DND-41 (cell line): ENCODE measurements at regions not wholly inside any gene's neighbourhood (a gene's known extent, or its start where the extent isn't known, plus 50 kb on each side); places are given as distances from the start of the nearest gene placed in this dataset.

Experiments
- ATAC-seq: fragments of 200-7000 bp; cut with Tn5 transposase; 3 replicates; pipeline ENCODE4 v1.9.1; 2021; ENCODE audit warnings: low read depth; ENCODE audit not compliant: insufficient read depth
- DNase-seq: peaks from one replicate; pipeline ENCODE4 v3.0.0-alpha.2; 2020
- H2AFZ ChIP-seq: 2 replicates; pipeline ENCODE4 v1.6.0; 2012; ENCODE audit warnings: low read depth, low read length
- H3K27ac ChIP-seq: 2 replicates; pipeline ENCODE4 v1.5.1; 2012; ENCODE audit warnings: low read length, inconsistent platforms
- H3K27me3 ChIP-seq: fragments of 200-600 bp; sonication (generic); 2 replicates; pipeline ENCODE4 v1.6.0; 2012; ENCODE audit warnings: low read length, mild to moderate bottlenecking, inconsistent platforms; ENCODE audit not compliant: insufficient read depth, poor library complexity
- H3K36me3 ChIP-seq: 2 replicates; pipeline ENCODE4 v1.5.1; 2012; ENCODE audit warnings: low read length, inconsistent platforms; ENCODE audit not compliant: insufficient read depth
- H3K4me1 ChIP-seq: 2 replicates; pipeline ENCODE4 v1.5.1; 2012; ENCODE audit warnings: mild to moderate bottlenecking, low read length; ENCODE audit not compliant: insufficient read depth
- H3K4me2 ChIP-seq: 2 replicates; pipeline ENCODE4 v1.6.0; 2012; ENCODE audit warnings: mild to moderate bottlenecking, moderate library complexity, low read length, inconsistent platforms; ENCODE audit not compliant: insufficient read depth
- H3K4me3 ChIP-seq, 2 experiments: fragments of 200-600 bp in 1 of 2; shearing (Covaris generic) in 1 of 2; 2 replicates each; pipeline ENCODE4 v1.5.1; 2012 to 2016; ENCODE audit warnings: inconsistent platforms in 2 of 2, low read length in 2 of 2, mild to moderate bottlenecking in 2 of 2, low read depth in 1 of 2, moderate library complexity in 1 of 2
- H3K79me2 ChIP-seq: 2 replicates; pipeline ENCODE4 v1.6.0; 2012; ENCODE audit warnings: low read length, inconsistent platforms; ENCODE audit not compliant: insufficient read depth
- H3K9ac ChIP-seq: 2 replicates; pipeline ENCODE4 v1.6.0; 2012; ENCODE audit warnings: low read depth, mild to moderate bottlenecking, inconsistent platforms, low read length, moderate library complexity
- H3K9me3 ChIP-seq: 2 replicates; pipeline ENCODE4 v1.5.1; 2012; ENCODE audit warnings: low read length, moderate library complexity, mild to moderate bottlenecking, inconsistent platforms; ENCODE audit not compliant: insufficient read depth, severe bottlenecking
- H4K20me1 ChIP-seq: 2 replicates; pipeline ENCODE4 v1.6.0; 2012; ENCODE audit warnings: low read length; ENCODE audit not compliant: insufficient read depth
- EZH2 ChIP-seq: IDR thresholded peaks from 3 replicates; pipeline ENCODE4 v1.6.1; 2012; ENCODE audit warnings: borderline replicate concordance, low read depth, mild to moderate bottlenecking, moderate library complexity, low read length, inconsistent platforms; ENCODE audit not compliant: severe bottlenecking
- TF ChIP-seq, protein P1 (sequence below): IDR thresholded peaks from 2 replicates; pipeline ENCODE4 v1.5.1; 2012; ENCODE audit warnings: borderline replicate concordance, low read length, moderate library complexity, mild to moderate bottlenecking; ENCODE audit not compliant: poor library complexity, severe bottlenecking; ENCODE audit errors: extremely low read depth

DNA sequence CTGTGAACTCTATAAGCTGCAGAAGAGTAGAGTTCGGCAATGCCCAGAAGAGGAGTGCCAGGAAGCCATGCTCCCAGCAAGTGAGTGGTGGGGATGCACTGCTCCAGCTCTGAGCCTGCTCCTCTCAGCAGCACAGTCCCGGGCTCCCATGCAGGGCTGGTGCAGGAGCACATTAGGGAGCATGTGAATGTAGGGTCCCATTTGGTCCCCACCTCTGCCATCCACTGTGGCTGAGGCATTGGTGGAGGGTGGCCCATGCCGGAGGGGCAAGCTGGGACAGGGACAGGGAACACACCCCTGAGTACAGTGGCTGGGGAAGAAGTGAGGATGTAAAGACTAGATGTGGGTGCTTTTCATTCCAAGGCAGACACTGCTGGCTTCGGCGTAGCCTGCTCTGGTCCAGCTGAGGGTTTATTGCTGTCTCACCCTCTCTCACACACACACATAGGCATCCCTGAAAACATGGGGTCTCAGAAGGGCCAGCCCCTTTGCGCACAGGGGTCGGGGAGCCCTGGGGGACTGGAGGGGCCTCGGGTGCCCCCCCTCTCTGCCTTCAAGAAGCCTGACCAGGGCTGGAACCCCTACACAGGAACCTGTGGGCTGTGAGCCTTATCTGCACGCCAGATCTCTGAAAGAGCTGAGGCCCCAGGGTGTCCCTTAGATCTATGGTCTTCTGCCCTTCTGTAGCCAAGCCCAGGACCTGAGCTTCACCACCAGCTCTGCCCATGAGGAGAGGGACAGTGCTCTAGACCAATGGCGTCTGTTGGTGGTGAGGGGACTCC is 341.0 kb downstream of the TCERG1L start:
- Histone ChIP-seq H3K36me3 (no peaks in the 10 kb centered on the region), H4K20me1 (no peaks in the 10 kb centered on the region), H3K4me1 (no peaks in the 10 kb centered on the region), H3K4me3 (no peak overlapping the region), H2AFZ (no peak overlapping the region), H3K27me3 (no peaks in the 10 kb centered on the region), H3K9me3 (no peaks in the 10 kb centered on the region), H3K27ac (no peak overlapping the region), H3K79me2 (no peaks in the 10 kb centered on the region), H3K9ac (no peak overlapping the region), H3K4me2 (no peak overlapping the region)
- no peak for DNase-seq
- ATAC-seq = no peak
- TF ChIP-seq, protein P1, sequence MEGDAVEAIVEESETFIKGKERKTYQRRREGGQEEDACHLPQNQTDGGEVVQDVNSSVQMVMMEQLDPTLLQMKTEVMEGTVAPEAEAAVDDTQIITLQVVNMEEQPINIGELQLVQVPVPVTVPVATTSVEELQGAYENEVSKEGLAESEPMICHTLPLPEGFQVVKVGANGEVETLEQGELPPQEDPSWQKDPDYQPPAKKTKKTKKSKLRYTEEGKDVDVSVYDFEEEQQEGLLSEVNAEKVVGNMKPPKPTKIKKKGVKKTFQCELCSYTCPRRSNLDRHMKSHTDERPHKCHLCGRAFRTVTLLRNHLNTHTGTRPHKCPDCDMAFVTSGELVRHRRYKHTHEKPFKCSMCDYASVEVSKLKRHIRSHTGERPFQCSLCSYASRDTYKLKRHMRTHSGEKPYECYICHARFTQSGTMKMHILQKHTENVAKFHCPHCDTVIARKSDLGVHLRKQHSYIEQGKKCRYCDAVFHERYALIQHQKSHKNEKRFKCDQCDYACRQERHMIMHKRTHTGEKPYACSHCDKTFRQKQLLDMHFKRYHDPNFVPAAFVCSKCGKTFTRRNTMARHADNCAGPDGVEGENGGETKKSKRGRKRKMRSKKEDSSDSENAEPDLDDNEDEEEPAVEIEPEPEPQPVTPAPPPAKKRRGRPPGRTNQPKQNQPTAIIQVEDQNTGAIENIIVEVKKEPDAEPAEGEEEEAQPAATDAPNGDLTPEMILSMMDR = no peak
- TF ChIP-seq EZH2 = no peak

DNA sequence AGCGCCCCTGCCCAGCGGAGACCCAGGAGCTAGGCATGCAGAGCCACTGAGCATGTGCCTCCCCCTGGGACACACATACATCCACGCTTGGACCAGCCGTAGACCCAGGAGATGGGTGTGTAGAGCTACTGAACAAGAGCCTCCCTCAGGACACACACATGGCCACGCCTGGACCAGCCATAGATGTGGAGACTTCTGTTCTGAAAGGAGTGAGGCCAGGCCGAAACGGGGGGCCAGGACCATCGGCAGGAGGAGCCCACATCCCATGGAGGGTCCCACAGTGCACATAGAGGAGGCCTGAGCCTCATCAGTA is 340.4 kb downstream of the TCERG1L start:
- H3K36me3 ChIP-seq = no peaks in the 10 kb centered on the region
- H3K79me2 ChIP-seq = no peaks in the 10 kb centered on the region
- TF ChIP-seq, protein P1 = no peak
- TF ChIP-seq EZH2 = no peak
- H2AFZ ChIP-seq = no peak overlapping the region
- no peaks in the 10 kb centered on the region for H4K20me1 ChIP-seq
- H3K27me3 ChIP-seq = no peaks in the 10 kb centered on the region
- no peak overlapping the region for H3K9ac ChIP-seq
- H3K4me1 ChIP-seq = no peaks in the 10 kb centered on the region
- DNase-seq (no peak), ATAC-seq (no peak)
- no peak overlapping the region for H3K4me2 ChIP-seq
- no peaks in the 10 kb centered on the region for H3K9me3 ChIP-seq
- H3K4me3 ChIP-seq = no peak overlapping the region
- no peak overlapping the region for H3K27ac ChIP-seq

DNA sequence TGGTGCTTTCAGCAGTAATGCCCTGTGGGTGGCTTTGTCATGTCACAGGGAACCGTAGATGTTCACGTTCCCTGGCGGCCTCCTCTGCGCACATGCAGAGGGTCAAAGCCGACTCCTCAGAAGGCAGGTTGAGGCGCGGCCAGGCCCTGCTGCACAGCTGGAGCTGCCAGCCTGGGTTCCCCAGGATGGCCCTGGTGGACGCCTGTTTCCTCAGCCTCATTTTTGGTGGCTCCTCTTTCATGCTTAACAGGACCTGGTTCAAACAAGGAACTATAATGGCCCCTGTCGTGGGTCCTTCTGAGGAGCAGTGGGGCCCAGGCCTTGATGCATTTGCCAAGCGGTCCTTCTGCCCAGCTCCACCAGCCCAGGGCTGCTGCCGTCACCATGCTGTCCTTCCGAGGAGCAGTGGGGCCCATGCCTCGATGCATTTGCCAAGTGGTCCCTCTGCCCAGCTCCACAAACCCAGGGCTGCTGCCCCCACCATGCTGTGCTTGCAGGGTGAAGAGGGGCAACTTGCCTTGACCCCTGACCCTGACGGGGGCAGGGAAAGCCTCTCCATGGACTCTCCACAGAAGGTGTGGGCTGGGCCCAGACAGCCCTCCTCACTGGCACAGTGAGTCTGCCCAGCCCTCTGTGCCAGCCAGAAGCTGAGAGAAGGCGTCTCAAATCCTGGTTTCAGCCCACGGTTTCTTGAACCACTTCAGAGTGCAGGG is 338.2 kb downstream of the TCERG1L start:
- H4K20me1 ChIP-seq = no peaks in the 10 kb centered on the region
- no peak overlapping the region for H3K27ac ChIP-seq
- TF ChIP-seq, protein P1 = no peak
- TF ChIP-seq EZH2 = no peak
- H2AFZ ChIP-seq = no peak overlapping the region
- no peaks in the 10 kb centered on the region for H3K79me2 ChIP-seq
- no peak overlapping the region for H3K4me3 ChIP-seq
- H3K4me2 ChIP-seq = no peak overlapping the region
- H3K9ac ChIP-seq = no peak overlapping the region
- DNase-seq (no peak), ATAC-seq (no peak)
- no peaks in the 10 kb centered on the region for H3K4me1 ChIP-seq
- no peaks in the 10 kb centered on the region for H3K27me3 ChIP-seq
- H3K36me3 ChIP-seq = no peaks in the 10 kb centered on the region
- no peaks in the 10 kb centered on the region for H3K9me3 ChIP-seq
